HL-60/S4 (cell line): ENCODE measurements at regions not wholly inside any gene's neighbourhood (a gene's known extent, or its start where the extent isn't known, plus 50 kb on each side); places are given as distances from the start of the nearest gene placed in this dataset.
"Not testable (repeated sequence)": the region's sequence is repeated elsewhere in the genome, so short reads cannot be mapped to it uniquely, and the experiment has no call there.

Experiments used
- in situ Hi-C: fragments of 300-500 bp; cut with MboI; formaldehyde crosslinking; loops from 2 replicates; pipeline ENCODE4 v1.14.3; 2022; ENCODE audit warnings: low sequenced_read_pairs

- in situ Hi-C loops: no loop called here
These were observed 208.3 kb upstream of the DAB2 start for GRCh38 chr5:39633057-39633456.

GRCh38 chr5:39631958-39632357, 207.2 kb upstream of the DAB2 start:
- in situ Hi-C loops: no loop called here

GRCh38 chr5:39629946-39630345, 205.2 kb upstream of the DAB2 start:
- in situ Hi-C loops: no loop called here

GRCh38 chr5:39628348-39628747, 203.6 kb upstream of the DAB2 start:
- in situ Hi-C loops: no loop called here

GRCh38 chr5:39624890-39625289, 200.1 kb upstream of the DAB2 start:
- in situ Hi-C loops: no loop called here

- in situ Hi-C loops: no loop called here
These were observed 199.6 kb upstream of the DAB2 start for GRCh38 chr5:39624268-39624886.

GRCh38 chr5:39623291-39623865, 198.6 kb upstream of the DAB2 start:
- in situ Hi-C loops: no loop called here

- in situ Hi-C loops: no loop called here
These were observed 197.5 kb upstream of the DAB2 start for GRCh38 chr5:39622281-39622680.

- in situ Hi-C loops: no loop called here
These were observed 194.5 kb upstream of the DAB2 start for GRCh38 chr5:39619168-39619818.

- in situ Hi-C loops: no loop called here
These were observed 193.6 kb upstream of the DAB2 start for GRCh38 chr5:39618391-39618790.

GRCh38 chr5:39616131-39616530, 191.4 kb upstream of the DAB2 start:
- in situ Hi-C loops: no loop called here

GRCh38 chr5:39611076-39611475, 186.3 kb upstream of the DAB2 start:
- in situ Hi-C loops: not testable (repeated sequence)

- in situ Hi-C loops: no loop called here
These were observed 183.2 kb upstream of the DAB2 start for GRCh38 chr5:39608024-39608423.

- in situ Hi-C loops: no loop called here
These were observed 181.8 kb upstream of the DAB2 start for GRCh38 chr5:39606591-39606990.

GRCh38 chr5:39605588-39606575, 181.1 kb upstream of the DAB2 start:
- in situ Hi-C loops: no loop called here

GRCh38 chr5:39605145-39605544, 180.4 kb upstream of the DAB2 start:
- in situ Hi-C loops: no loop called here

GRCh38 chr5:39604491-39604890, 179.7 kb upstream of the DAB2 start:
- in situ Hi-C loops: no loop called here

GRCh38 chr5:39599721-39600431, 175.1 kb upstream of the DAB2 start:
- in situ Hi-C loops: loop anchor here (25.0 kb wide), 2 partner anchors 1137 to 1287 kb away; no protein-coding TSS in a partner anchor

- in situ Hi-C loops: loop anchor here (25.0 kb wide), 2 partner anchors 1139 to 1289 kb away; no protein-coding TSS in a partner anchor
These were observed 174.0 kb upstream of the DAB2 start for GRCh38 chr5:39598661-39599248.

- in situ Hi-C loops: loop anchor here (25.0 kb wide), 2 partner anchors 1149 to 1299 kb away; no protein-coding TSS in a partner anchor
These were observed 163.4 kb upstream of the DAB2 start for GRCh38 chr5:39588179-39588578.
